GM12873 (cell line): ENCODE measurements at regions not wholly inside any gene's neighbourhood (a gene's known extent, or its start where the extent isn't known, plus 50 kb on each side); places are given as distances from the start of the nearest gene placed in this dataset.

Experiments
- TF ChIP-seq, protein P1 (sequence below): IDR thresholded peaks from 2 replicates; pipeline ENCODE4 v1.5.1; 2012; ENCODE audit warnings: low read depth, mild to moderate bottlenecking, moderate library complexity, low read length, control low read depth; ENCODE audit not compliant: insufficient read depth; ENCODE audit errors: missing control alignments

GRCh38 chr17:79401704-79402674 lies 208.9 kb downstream of the RBFOX3 start:
- TF ChIP-seq, protein P1, sequence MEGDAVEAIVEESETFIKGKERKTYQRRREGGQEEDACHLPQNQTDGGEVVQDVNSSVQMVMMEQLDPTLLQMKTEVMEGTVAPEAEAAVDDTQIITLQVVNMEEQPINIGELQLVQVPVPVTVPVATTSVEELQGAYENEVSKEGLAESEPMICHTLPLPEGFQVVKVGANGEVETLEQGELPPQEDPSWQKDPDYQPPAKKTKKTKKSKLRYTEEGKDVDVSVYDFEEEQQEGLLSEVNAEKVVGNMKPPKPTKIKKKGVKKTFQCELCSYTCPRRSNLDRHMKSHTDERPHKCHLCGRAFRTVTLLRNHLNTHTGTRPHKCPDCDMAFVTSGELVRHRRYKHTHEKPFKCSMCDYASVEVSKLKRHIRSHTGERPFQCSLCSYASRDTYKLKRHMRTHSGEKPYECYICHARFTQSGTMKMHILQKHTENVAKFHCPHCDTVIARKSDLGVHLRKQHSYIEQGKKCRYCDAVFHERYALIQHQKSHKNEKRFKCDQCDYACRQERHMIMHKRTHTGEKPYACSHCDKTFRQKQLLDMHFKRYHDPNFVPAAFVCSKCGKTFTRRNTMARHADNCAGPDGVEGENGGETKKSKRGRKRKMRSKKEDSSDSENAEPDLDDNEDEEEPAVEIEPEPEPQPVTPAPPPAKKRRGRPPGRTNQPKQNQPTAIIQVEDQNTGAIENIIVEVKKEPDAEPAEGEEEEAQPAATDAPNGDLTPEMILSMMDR, result no peak

DNA sequence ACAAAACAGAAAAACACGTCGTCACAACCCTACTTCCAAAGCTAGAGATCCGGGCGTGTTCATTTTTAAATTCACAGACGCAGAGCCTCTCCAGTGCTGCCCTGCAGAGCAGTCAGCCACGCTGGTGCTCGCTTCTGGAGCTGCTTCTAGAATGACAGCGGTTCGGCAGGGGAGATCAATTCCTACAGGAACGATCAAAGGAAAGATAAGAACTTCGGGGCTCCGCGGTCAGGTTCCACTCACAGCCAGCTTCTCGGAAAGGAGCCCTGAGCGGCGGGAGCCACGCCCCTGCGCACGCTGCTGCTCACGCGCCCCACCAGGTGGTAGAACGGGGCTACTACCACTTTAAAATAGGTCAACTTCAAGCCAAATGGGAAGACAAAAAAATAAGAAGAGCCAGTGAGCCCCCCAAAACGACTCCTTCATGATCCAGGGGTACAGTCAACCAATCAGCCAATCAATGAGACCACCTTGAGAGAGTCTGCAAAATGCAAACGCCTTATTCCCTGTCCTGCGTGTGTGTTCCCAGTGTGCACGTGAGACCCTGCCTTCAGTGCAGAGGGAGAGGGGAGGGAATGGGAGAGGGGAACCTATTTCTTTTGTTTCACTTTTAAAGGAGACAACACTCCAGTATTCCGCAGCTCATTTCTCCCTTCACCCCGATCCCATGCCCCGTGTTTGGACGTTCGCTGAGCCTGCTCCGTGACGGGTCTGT lies 209.7 kb downstream of the RBFOX3 start:
- TF ChIP-seq, protein P1, result peak; percentile 90

- TF ChIP-seq, protein P1, result no peak
Observed at GRCh38 chr17:79399610-79400144, 211.2 kb downstream of the RBFOX3 start.

GRCh38 chr17:79398441-79398840 lies 212.4 kb downstream of the RBFOX3 start:
- TF ChIP-seq, protein P1, result no peak

GRCh38 chr17:79396696-79397095 lies 214.2 kb downstream of the RBFOX3 start:
- TF ChIP-seq, protein P1, result no peak

DNA sequence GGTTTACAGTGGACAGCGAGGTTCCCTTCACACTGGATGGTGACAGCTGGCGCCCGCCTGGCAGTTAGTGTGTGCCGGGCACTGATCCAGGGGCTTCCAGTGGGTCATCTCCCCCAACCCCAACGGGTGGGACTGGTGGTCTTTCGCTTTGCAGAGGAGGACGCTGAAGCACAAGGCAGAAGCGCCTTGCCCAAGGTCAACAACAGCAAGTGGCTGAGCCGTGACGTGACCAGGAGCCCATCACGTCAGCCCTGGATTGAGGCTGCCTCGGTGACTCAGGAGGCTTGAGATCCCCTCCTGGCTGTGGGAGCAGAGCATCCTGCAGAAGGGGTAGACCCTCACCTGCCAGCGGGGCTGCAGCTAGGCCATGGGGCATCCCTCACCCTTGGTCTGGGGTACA lies 215.3 kb downstream of the RBFOX3 start:
- TF ChIP-seq, protein P1, result no peak

DNA sequence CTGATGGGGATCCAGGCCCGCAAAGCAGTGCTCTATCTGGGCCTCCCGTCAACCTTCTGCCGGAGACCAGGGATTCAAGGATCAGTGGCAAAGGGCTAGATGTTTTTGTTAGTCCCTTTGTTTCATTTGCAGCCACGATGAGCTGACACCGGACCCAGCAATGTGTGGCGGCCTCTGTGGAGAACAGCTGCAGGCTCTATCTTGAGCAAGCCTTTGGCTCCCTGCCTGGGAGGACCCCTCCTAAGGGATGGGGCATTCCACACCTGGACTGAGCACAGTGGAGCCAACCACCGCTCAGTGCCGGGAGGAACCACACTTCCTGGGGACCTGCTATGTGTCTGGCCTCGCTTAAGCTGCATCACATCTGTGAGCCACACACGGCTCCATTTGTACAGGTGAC lies 215.8 kb downstream of the RBFOX3 start:
- TF ChIP-seq, protein P1, result no peak
